ENCODE measurements at regions not wholly inside any gene's neighbourhood (a gene's known extent, or its start where the extent isn't known, plus 50 kb on each side); places are given as distances from the start of the nearest gene placed in this dataset.

GRCh38 chr13:64446372-64446771 lies 2783.8 kb downstream of the PCDH9 start:
- 60 to 67% methylated on average over 2 of the region's 2 CpGs for WGBS, 2 donors
- Histone ChIP-seq H3K4me3 (replicated peaks in 1 of 3) (no peak overlapping the region), H3K9me3 (no peaks in the 10 kb centered on the region), H3K27ac (no peak overlapping the region), H3K36me3 (no peaks in the 10 kb centered on the region), H3K27me3 (no peaks in the 10 kb centered on the region), H3K4me1 (no peaks in the 10 kb centered on the region)
- intact Hi-C loops (cut with DNase I): no loop called here
- DNase-seq: no peak
- TF ChIP-seq CTCF (IDR thresholded peaks at IDR 0.05): peak in 1 of 6 experiments; percentile 22
- no peak for TF ChIP-seq POLR2A (IDR thresholded peaks at IDR 0.05)

DNA sequence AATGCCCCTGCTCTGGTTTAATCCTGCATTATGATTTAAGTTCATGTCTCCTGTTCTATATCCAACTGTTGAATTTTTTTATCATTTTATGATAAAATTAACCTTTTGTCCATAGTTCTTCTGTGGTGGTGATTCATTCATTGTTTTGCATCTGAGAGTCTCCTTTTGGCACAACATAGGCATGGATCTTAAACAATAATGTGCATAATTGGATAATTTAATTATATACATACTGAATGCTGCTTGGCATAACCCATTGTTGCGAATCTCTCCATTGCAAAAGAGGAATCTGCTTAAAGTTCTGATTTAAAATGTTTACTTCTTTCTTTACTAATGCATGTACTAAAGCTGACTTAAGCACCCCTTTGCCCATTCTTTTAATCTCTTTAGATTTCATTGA lies 2788.4 kb downstream of the PCDH9 start:
- DNase-seq: no peak
- H3K27ac ChIP-seq: no peak overlapping the region
- TF ChIP-seq POLR2A (IDR thresholded peaks at IDR 0.05) (no peak), CTCF (IDR thresholded peaks at IDR 0.05) (no peak)
- H3K4me1 ChIP-seq: no peaks in the 10 kb centered on the region
- intact Hi-C loops (cut with DNase I): no loop called here
- WGBS, 2 donors: 89 to 98% methylated on average over 1 of the region's 1 CpG
- H3K27me3 ChIP-seq: no peaks in the 10 kb centered on the region
- H3K36me3 ChIP-seq: no peaks in the 10 kb centered on the region
- H3K9me3 ChIP-seq: no peaks in the 10 kb centered on the region
- no peak overlapping the region for H3K4me3 ChIP-seq (replicated peaks in 1 of 3)

- DNase-seq: no peak
- Histone ChIP-seq H3K27ac (no peak overlapping the region), H3K36me3 (no peaks in the 10 kb centered on the region), H3K4me3 (replicated peaks in 1 of 3) (no peak overlapping the region), H3K9me3 (no peaks in the 10 kb centered on the region), H3K27me3 (no peaks in the 10 kb centered on the region), H3K4me1 (no peaks in the 10 kb centered on the region)
- 68 to 71% methylated on average over 2 of the region's 2 CpGs for WGBS, 2 donors
- TF ChIP-seq CTCF (IDR thresholded peaks at IDR 0.05): no peak
- intact Hi-C loops (cut with DNase I): no loop called here
Observed at GRCh38 chr13:64438084-64438483, 2792.1 kb downstream of the PCDH9 start.

GRCh38 chr13:64429691-64430090 lies 2800.4 kb downstream of the PCDH9 start:
- Histone ChIP-seq H3K4me3 (replicated peaks in 1 of 3) (no peak overlapping the region), H3K36me3 (no peaks in the 10 kb centered on the region), H3K27me3 (no peaks in the 10 kb centered on the region), H3K27ac (no peak overlapping the region), H3K9me3 (no peaks in the 10 kb centered on the region), H3K4me1 (no peaks in the 10 kb centered on the region)
- 67 to 75% methylated on average over 2 of the region's 2 CpGs for WGBS, 2 donors
- TF ChIP-seq POLR2A (IDR thresholded peaks at IDR 0.05) (no peak), CTCF (IDR thresholded peaks at IDR 0.05) (no peak)
- intact Hi-C loops (cut with DNase I): no loop called here
- DNase-seq: no peak

- intact Hi-C loops (cut with DNase I): no loop called here
- H3K4me1 ChIP-seq: no peaks in the 10 kb centered on the region
- H3K9me3 ChIP-seq: no peaks in the 10 kb centered on the region
- H3K4me3 ChIP-seq (replicated peaks in 1 of 3): no peak overlapping the region
- no peaks in the 10 kb centered on the region for H3K27me3 ChIP-seq
- H3K27ac ChIP-seq: no peak overlapping the region
- no peak for DNase-seq
- no peak for TF ChIP-seq POLR2A (IDR thresholded peaks at IDR 0.05)
- no peak for TF ChIP-seq CTCF (IDR thresholded peaks at IDR 0.05)
- no peaks in the 10 kb centered on the region for H3K36me3 ChIP-seq
Observed at GRCh38 chr13:64428196-64428595, 2801.9 kb downstream of the PCDH9 start.
